Ovary (tissue), 7 donors: ENCODE measurements at regions not wholly inside any gene's neighbourhood (a gene's known extent, or its start where the extent isn't known, plus 50 kb on each side); places are given as distances from the start of the nearest gene placed in this dataset.

Experiments used
- DNase-seq, 5 donors: peaks; one replicate each; pipeline ENCODE4 v3.0.0-alpha.2; 2019 to 2020
- H3K27ac ChIP-seq, 2 donors: fragments of 200-600 bp; one replicate each; pipeline versions ENCODE4 v1.5.1 to v1.8.0; 2019 to 2022
- H3K27me3 ChIP-seq: fragments of 200-600 bp; one replicate; pipeline ENCODE4 v1.8.0; 2022
- H3K36me3 ChIP-seq: fragments of 200-600 bp; sonication (generic); one replicate; pipeline ENCODE4 v1.5.1; 2019
- H3K4me1 ChIP-seq: one replicate; pipeline ENCODE4 v1.8.1; 2013; ENCODE audit warnings: mild to moderate bottlenecking, moderate library complexity; ENCODE audit not compliant: insufficient read depth
- H3K4me3 ChIP-seq: fragments of 200-600 bp; sonication (generic); one replicate; pipeline ENCODE4 v1.5.1; 2017
- H3K9me3 ChIP-seq, 2 donors: fragments of 200-600 bp in 1 of 2; sonication (generic) in 1 of 2; one replicate each; pipeline versions ENCODE4 v1.5.1 to v1.8.1; 2013 to 2019; ENCODE audit warnings: mild to moderate bottlenecking in 1 of 2, moderate library complexity in 1 of 2
- CTCF ChIP-seq, 3 donors: fragments of 450-650 bp in 2 of 3; fragments of 200-600 bp in 1 of 3; IDR thresholded peaks; one replicate each; pipeline versions ENCODE4 v1.5.1 to v1.8.0; 2016 to 2022; ENCODE audit warnings: antibody characterized with exemption in 3 of 3, mild to moderate bottlenecking in 1 of 3
- EP300 ChIP-seq: sonication (generic); formaldehyde crosslinking; IDR thresholded peaks from one replicate; pipeline ENCODE4 v1.6.1; 2017; ENCODE audit warnings: antibody characterized with exemption
- POLR2A ChIP-seq: fragments of 450-650 bp; IDR thresholded peaks from one replicate; pipeline ENCODE4 v1.6.1; 2017; ENCODE audit warnings: antibody characterized with exemption, mild to moderate bottlenecking, moderate library complexity
- WGBS, 3 donors: extraction: QIAGEN DNeasy Blood & Tissue Kit in 1 of 3; methylation state at CpG; one replicate each; pipeline versions ENCODE4 v1.1.5 to v1.1.7; 2013 to 2017; 5-methylcytosine and 5-hydroxymethylcytosine counted together
- intact Hi-C, 4 donors: fragments of 100-400 bp; cut with DNase I; formaldehyde crosslinking; loops; one replicate each; pipeline versions ENCODE4 v1.11.0 to v1.15.1; 2022 to 2023
- donor health status: DM: no; HTN: no; CAD: no; lungs with moderate emphysema.
- donor health status: DM: no; HTN: no; CAD: no.
- donor health status: Bipolar disorder and iron deficiency.
- donor health status: DM: no; HTN: no; CAD: no.
- donor health status: DM: yes; HTN: yes; CAD: no.

GRCh38 chr13:34428911-34429310, 513.2 kb upstream of the NBEA start:
- no peak overlapping the region for H3K27ac ChIP-seq
- no peak for DNase-seq
- H3K4me3 ChIP-seq, result no peak overlapping the region
- H3K4me1 ChIP-seq, result no peaks in the 10 kb centered on the region
- H3K36me3 ChIP-seq, result no peaks in the 10 kb centered on the region
- intact Hi-C loops, result no loop called here
- TF ChIP-seq POLR2A, result no peak
- TF ChIP-seq CTCF (IDR thresholded peaks at IDR 0.05), result no peak
- TF ChIP-seq EP300, result no peak
- no peaks in the 10 kb centered on the region for H3K9me3 ChIP-seq
- WGBS, 3 donors, result 67 to 88% (median 84%) methylated on average over 3 of the region's 3 CpGs
- no peaks in the 10 kb centered on the region for H3K27me3 ChIP-seq

GRCh38 chr13:34430294-34430693, 511.8 kb upstream of the NBEA start:
- Histone ChIP-seq H3K9me3 (no peaks in the 10 kb centered on the region), H3K27me3 (no peaks in the 10 kb centered on the region), H3K4me3 (no peak overlapping the region), H3K27ac (no peak overlapping the region), H3K36me3 (no peaks in the 10 kb centered on the region), H3K4me1 (no peaks in the 10 kb centered on the region)
- TF ChIP-seq CTCF (IDR thresholded peaks at IDR 0.05), result no peak
- TF ChIP-seq EP300, result no peak
- no peak for TF ChIP-seq POLR2A
- WGBS, 3 donors, result 90 to 96% (median 92%) methylated on average over 2 of the region's 2 CpGs
- no peak for DNase-seq
- intact Hi-C loops, result no loop called here

DNA sequence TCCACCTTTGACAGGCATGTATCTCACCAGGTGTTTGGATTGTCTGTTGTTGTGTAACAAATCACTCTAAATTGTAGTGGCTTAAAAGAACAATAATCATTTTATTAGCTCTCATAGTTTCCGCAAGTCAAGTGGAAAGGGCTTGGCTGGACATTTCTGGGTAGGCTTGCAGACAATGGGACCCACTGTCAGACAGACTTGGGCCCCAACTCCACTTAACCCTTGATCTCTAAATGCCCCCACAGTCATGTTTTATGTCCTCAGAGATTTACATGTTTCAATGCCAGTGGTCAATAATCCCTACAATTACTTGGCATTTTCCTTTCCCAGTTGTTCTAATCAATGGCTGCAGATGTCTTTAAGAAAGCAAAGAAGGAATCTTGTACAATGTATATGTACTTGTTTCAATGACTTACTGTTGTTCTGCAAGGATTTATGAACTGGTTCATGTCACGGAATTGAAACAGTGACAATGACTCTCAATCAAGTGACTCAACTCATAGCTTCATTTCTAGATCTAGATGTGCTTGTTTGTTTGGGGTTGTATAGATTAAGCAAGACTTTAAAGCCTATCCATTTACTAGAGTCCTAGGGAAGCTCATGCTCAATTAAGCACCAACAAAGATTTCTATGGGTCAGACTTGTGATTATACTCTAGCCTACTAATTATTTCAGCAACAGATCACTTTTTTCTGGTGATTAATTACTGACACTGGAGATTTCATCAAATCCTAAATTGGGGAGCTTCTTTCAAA, 510.1 kb upstream of the NBEA start:
- 91 to 100% (median 93%) methylated on average over 2 of the region's 2 CpGs for WGBS, 3 donors
- intact Hi-C loops, result no loop called here
- H3K27ac ChIP-seq, result no peak overlapping the region

GRCh38 chr13:34435338-34435737, 506.7 kb upstream of the NBEA start:
- H3K4me1 ChIP-seq, result no peaks in the 10 kb centered on the region
- DNase-seq, result no peak
- no peak overlapping the region for H3K27ac ChIP-seq
- no peaks in the 10 kb centered on the region for H3K27me3 ChIP-seq
- H3K9me3 ChIP-seq, result no peaks in the 10 kb centered on the region
- H3K4me3 ChIP-seq, result no peak overlapping the region
- 74 to 80% (median 75%) methylated on average over 3 of the region's 3 CpGs for WGBS, 3 donors
- TF ChIP-seq POLR2A, result no peak
- TF ChIP-seq EP300, result no peak
- no peak for TF ChIP-seq CTCF (IDR thresholded peaks at IDR 0.05)
- H3K36me3 ChIP-seq, result no peaks in the 10 kb centered on the region
- intact Hi-C loops, result no loop called here

More for the DNA sequence above, 510.1 kb upstream of the NBEA start:
- Histone ChIP-seq H3K9me3 (no peaks in the 10 kb centered on the region), H3K4me3 (no peak overlapping the region), H3K27me3 (no peaks in the 10 kb centered on the region), H3K4me1 (no peaks in the 10 kb centered on the region), H3K36me3 (no peaks in the 10 kb centered on the region)
- TF ChIP-seq CTCF (IDR thresholded peaks at IDR 0.05) (no peak), EP300 (no peak), POLR2A (no peak)
- DNase-seq, result no peak
